ENCODE measurements at regions not wholly inside any gene's neighbourhood (a gene's known extent, or its start where the extent isn't known, plus 50 kb on each side); places are given as distances from the start of the nearest gene placed in this dataset.

DNA sequence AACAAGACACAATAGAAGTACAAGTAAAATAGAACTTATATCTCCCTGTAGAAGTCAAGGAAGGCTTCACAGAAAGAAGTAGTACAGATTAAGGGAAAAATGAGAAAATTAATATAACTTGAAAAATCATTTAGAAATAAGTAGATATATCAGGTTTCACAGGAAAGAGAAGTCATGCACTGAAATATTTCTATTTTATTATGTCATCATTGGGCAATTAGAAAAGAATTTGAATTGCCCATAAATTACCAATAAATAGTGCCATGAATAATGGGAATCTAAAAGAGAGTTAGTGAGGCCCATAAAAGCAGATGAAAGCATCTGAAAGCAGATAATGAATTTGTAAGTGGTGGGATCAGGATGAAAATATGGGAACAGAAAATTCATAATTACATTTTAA lies 1597.8 kb downstream of the PLA2G4A start:
- no peaks in the 10 kb centered on the region for H3K4me1 Mint-ChIP-seq
- H3K27ac Mint-ChIP-seq, result no peak overlapping the region
- Histone ChIP-seq H3K4me1 (ENCODE audit: insufficient read depth) (no peaks in the 10 kb centered on the region), H3K9me2 (ENCODE audit: insufficient read depth) (no peaks in the 10 kb centered on the region), H3K36me3 (ENCODE audit: insufficient read depth) (no peaks in the 10 kb centered on the region), H3K27me3 (ENCODE audit: insufficient read depth) (no peaks in the 10 kb centered on the region), H3K79me2 (replicated peaks; ENCODE audit: insufficient read depth) (no peaks in the 10 kb centered on the region), H3K27ac (ENCODE audit: low read depth) (no peak overlapping the region), H3F3A (replicated peaks; ENCODE audit: low read depth) (no peaks in the 10 kb centered on the region), H2AFZ (no peak overlapping the region), H4K20me1 (replicated peaks; ENCODE audit: insufficient read depth) (no peaks in the 10 kb centered on the region), H3K4me2 (no peak overlapping the region), H3K4me3 (no peak overlapping the region)
- no peaks in the 10 kb centered on the region for H3K36me3 Mint-ChIP-seq (ENCODE audit: low read depth)
- DNase-seq (ENCODE audit: low spot score), result no peak
- no peaks in the 10 kb centered on the region for H3K9me3 Mint-ChIP-seq
- H3K4me3 Mint-ChIP-seq, result no peak overlapping the region
- no peaks in the 10 kb centered on the region for H3K27me3 Mint-ChIP-seq (ENCODE audit: insufficient read depth, low read depth, poor library complexity)
- no peak for ATAC-seq
- TF ChIP-seq NANOG (IDR thresholded peaks at IDR 0.05; ENCODE audit: borderline replicate concordance) (no peak), STAT1 (IDR thresholded peaks at IDR 0.05; ENCODE audit: unreplicated experiment) (no peak), POLR2AphosphoS5 (IDR thresholded peaks at IDR 0.05; ENCODE audit: low read depth) (no peak), ZNF331 (CRISPR knock-in tag; IDR thresholded peaks at IDR 0.05; ENCODE audit: low read depth) (no peak), EZH2 (IDR thresholded peaks at IDR 0.05; ENCODE audit: low read depth, unreplicated experiment) (no peak)
- TF ChIP-seq, protein P1, sequence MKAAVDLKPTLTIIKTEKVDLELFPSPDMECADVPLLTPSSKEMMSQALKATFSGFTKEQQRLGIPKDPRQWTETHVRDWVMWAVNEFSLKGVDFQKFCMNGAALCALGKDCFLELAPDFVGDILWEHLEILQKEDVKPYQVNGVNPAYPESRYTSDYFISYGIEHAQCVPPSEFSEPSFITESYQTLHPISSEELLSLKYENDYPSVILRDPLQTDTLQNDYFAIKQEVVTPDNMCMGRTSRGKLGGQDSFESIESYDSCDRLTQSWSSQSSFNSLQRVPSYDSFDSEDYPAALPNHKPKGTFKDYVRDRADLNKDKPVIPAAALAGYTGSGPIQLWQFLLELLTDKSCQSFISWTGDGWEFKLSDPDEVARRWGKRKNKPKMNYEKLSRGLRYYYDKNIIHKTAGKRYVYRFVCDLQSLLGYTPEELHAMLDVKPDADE (IDR thresholded peaks at IDR 0.05), result no peak

DNA sequence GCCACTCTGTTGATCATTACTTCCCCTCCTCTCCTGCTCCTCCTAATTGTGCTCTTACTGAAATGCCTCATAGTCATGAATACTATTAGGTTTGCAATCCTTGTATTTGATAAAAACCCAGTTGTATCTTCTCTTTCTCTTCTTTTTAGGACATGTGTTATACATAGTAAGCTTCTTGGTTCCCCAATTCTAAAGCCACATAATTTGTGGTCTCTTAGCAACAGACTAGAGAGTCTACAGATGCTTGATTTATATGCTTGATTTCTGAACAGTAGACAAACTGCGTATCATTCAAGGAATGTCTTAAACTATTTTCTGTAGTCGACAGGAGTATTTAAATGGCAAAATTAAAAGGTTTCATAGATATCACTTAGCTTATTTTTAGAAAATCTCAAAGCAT lies 1598.9 kb downstream of the PLA2G4A start:
- no peak overlapping the region for H3K27ac ChIP-seq (ENCODE audit: low read depth)
- no peaks in the 10 kb centered on the region for H3F3A ChIP-seq (replicated peaks; ENCODE audit: low read depth)
- H3K36me3 Mint-ChIP-seq (ENCODE audit: low read depth), result no peaks in the 10 kb centered on the region
- no peak overlapping the region for H3K4me2 ChIP-seq
- H3K9me2 ChIP-seq (ENCODE audit: insufficient read depth), result no peaks in the 10 kb centered on the region
- no peaks in the 10 kb centered on the region for H3K27me3 Mint-ChIP-seq (ENCODE audit: insufficient read depth, low read depth, poor library complexity)
- H3K27ac Mint-ChIP-seq, result no peak overlapping the region; the same call in 1 of the 2 replicates
- H3K4me3 ChIP-seq, result no peak overlapping the region
- no peaks in the 10 kb centered on the region for H3K36me3 ChIP-seq (ENCODE audit: insufficient read depth)
- H3K4me1 ChIP-seq (ENCODE audit: insufficient read depth), result no peaks in the 10 kb centered on the region
- H3K27me3 ChIP-seq (ENCODE audit: insufficient read depth), result no peaks in the 10 kb centered on the region
- no peaks in the 10 kb centered on the region for H3K4me1 Mint-ChIP-seq
- no peak for DNase-seq (ENCODE audit: low spot score)
- H2AFZ ChIP-seq, result no peak overlapping the region
- H4K20me1 ChIP-seq (replicated peaks; ENCODE audit: insufficient read depth), result no peaks in the 10 kb centered on the region
- no peak overlapping the region for H3K4me3 Mint-ChIP-seq
- no peaks in the 10 kb centered on the region for H3K79me2 ChIP-seq (replicated peaks; ENCODE audit: insufficient read depth)
- no peak for ATAC-seq
- H3K9me3 Mint-ChIP-seq, result no peaks in the 10 kb centered on the region
- TF ChIP-seq ZNF114 (CRISPR knock-in tag; IDR thresholded peaks at IDR 0.05) (no peak), ZNF331 (CRISPR knock-in tag; IDR thresholded peaks at IDR 0.05; ENCODE audit: low read depth) (no peak), JUNB (IDR thresholded peaks at IDR 0.05; ENCODE audit: unreplicated experiment) (no peak), EZH2 (IDR thresholded peaks at IDR 0.05; ENCODE audit: low read depth, unreplicated experiment) (no peak), CREB1 (CRISPR knock-in tag; IDR thresholded peaks at IDR 0.05; ENCODE audit: low read depth) (no peak), EZH2phosphoT487 (IDR thresholded peaks at IDR 0.05; ENCODE audit: unreplicated experiment) (no peak), NANOG (IDR thresholded peaks at IDR 0.05; ENCODE audit: borderline replicate concordance) (no peak)
- TF ChIP-seq, protein P2, sequence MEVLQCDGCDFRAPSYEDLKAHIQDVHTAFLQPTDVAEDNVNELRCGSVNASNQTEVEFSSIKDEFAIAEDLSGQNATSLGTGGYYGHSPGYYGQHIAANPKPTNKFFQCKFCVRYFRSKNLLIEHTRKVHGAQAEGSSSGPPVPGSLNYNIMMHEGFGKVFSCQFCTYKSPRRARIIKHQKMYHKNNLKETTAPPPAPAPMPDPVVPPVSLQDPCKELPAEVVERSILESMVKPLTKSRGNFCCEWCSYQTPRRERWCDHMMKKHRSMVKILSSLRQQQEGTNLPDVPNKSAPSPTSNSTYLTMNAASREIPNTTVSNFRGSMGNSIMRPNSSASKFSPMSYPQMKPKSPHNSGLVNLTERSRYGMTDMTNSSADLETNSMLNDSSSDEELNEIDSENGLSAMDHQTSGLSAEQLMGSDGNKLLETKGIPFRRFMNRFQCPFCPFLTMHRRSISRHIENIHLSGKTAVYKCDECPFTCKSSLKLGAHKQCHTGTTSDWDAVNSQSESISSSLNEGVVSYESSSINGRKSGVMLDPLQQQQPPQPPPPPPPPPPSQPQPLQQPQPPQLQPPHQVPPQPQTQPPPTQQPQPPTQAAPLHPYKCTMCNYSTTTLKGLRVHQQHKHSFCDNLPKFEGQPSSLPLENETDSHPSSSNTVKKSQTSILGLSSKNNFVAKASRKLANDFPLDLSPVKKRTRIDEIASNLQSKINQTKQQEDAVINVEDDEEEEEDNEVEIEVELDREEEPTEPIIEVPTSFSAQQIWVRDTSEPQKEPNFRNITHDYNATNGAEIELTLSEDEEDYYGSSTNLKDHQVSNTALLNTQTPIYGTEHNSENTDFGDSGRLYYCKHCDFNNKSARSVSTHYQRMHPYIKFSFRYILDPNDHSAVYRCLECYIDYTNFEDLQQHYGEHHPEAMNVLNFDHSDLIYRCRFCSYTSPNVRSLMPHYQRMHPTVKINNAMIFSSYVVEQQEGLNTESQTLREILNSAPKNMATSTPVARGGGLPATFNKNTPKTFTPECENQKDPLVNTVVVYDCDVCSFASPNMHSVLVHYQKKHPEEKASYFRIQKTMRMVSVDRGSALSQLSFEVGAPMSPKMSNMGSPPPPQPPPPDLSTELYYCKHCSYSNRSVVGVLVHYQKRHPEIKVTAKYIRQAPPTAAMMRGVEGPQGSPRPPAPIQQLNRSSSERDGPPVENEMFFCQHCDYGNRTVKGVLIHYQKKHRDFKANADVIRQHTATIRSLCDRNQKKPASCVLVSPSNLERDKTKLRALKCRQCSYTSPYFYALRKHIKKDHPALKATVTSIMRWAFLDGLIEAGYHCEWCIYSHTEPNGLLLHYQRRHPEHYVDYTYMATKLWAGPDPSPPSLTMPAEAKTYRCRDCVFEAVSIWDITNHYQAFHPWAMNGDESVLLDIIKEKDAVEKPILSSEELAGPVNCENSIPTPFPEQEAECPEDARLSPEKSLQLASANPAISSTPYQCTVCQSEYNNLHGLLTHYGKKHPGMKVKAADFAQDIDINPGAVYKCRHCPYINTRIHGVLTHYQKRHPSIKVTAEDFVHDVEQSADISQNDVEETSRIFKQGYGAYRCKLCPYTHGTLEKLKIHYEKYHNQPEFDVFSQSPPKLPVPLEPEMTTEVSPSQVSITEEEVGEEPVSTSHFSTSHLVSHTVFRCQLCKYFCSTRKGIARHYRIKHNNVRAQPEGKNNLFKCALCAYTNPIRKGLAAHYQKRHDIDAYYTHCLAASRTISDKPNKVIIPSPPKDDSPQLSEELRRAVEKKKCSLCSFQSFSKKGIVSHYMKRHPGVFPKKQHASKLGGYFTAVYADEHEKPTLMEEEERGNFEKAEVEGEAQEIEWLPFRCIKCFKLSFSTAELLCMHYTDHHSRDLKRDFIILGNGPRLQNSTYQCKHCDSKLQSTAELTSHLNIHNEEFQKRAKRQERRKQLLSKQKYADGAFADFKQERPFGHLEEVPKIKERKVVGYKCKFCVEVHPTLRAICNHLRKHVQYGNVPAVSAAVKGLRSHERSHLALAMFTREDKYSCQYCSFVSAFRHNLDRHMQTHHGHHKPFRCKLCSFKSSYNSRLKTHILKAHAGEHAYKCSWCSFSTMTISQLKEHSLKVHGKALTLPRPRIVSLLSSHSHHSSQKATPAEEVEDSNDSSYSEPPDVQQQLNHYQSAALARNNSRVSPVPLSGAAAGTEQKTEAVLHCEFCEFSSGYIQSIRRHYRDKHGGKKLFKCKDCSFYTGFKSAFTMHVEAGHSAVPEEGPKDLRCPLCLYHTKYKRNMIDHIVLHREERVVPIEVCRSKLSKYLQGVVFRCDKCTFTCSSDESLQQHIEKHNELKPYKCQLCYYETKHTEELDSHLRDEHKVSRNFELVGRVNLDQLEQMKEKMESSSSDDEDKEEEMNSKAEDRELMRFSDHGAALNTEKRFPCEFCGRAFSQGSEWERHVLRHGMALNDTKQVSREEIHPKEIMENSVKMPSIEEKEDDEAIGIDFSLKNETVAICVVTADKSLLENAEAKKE (CRISPR knock-in tag; IDR thresholded peaks at IDR 0.05), result no peak
- TF ChIP-seq, protein P3, sequence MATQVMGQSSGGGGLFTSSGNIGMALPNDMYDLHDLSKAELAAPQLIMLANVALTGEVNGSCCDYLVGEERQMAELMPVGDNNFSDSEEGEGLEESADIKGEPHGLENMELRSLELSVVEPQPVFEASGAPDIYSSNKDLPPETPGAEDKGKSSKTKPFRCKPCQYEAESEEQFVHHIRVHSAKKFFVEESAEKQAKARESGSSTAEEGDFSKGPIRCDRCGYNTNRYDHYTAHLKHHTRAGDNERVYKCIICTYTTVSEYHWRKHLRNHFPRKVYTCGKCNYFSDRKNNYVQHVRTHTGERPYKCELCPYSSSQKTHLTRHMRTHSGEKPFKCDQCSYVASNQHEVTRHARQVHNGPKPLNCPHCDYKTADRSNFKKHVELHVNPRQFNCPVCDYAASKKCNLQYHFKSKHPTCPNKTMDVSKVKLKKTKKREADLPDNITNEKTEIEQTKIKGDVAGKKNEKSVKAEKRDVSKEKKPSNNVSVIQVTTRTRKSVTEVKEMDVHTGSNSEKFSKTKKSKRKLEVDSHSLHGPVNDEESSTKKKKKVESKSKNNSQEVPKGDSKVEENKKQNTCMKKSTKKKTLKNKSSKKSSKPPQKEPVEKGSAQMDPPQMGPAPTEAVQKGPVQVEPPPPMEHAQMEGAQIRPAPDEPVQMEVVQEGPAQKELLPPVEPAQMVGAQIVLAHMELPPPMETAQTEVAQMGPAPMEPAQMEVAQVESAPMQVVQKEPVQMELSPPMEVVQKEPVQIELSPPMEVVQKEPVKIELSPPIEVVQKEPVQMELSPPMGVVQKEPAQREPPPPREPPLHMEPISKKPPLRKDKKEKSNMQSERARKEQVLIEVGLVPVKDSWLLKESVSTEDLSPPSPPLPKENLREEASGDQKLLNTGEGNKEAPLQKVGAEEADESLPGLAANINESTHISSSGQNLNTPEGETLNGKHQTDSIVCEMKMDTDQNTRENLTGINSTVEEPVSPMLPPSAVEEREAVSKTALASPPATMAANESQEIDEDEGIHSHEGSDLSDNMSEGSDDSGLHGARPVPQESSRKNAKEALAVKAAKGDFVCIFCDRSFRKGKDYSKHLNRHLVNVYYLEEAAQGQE (IDR thresholded peaks at IDR 0.05; ENCODE audit: unreplicated experiment), result no peak

All from GM23338 (cell line).